MM.1S (cell line): ENCODE measurements at regions not wholly inside any gene's neighbourhood (a gene's known extent, or its start where the extent isn't known, plus 50 kb on each side); places are given as distances from the start of the nearest gene placed in this dataset.

ENCODE experiments used
- DNase-seq: peaks from one replicate; pipeline ENCODE4 v3.0.0-alpha.2; 2015
- H2AFZ ChIP-seq: fragments of 300-600 bp; sonication (generic); 2 replicates; pipeline ENCODE4 v1.6.0; 2016; ENCODE audit warnings: antibody characterized with exemption, low read length
- H3F3A ChIP-seq: fragments of 300-600 bp; sonication (generic); 2 replicates; pipeline ENCODE4 v1.6.1; 2016; ENCODE audit warnings: mild to moderate bottlenecking, antibody characterized with exemption, low read length, moderate library complexity, mixed read lengths; ENCODE audit not compliant: insufficient read depth
- H3K27ac ChIP-seq: fragments of 300-600 bp; sonication (generic); 2 replicates; pipeline ENCODE4 v1.5.1; 2016; ENCODE audit warnings: mild to moderate bottlenecking, low read length
- H3K27me3 ChIP-seq: fragments of 300-600 bp; sonication (generic); replicated peaks from 2 replicates; pipeline ENCODE4 v1.6.0; 2016; ENCODE audit warnings: low read length; ENCODE audit not compliant: insufficient read depth
- H3K36me3 ChIP-seq: fragments of 300-600 bp; sonication (generic); replicated peaks from 2 replicates; pipeline ENCODE4 v1.6.1; 2016; ENCODE audit warnings: mild to moderate bottlenecking, low read length, mixed read lengths; ENCODE audit not compliant: insufficient read depth
- H3K4me1 ChIP-seq: fragments of 300-600 bp; sonication (generic); 2 replicates; pipeline ENCODE4 v1.6.1; 2016; ENCODE audit warnings: low read length, mixed read lengths
- H3K4me2 ChIP-seq: fragments of 300-600 bp; sonication (generic); 2 replicates; pipeline ENCODE4 v1.6.0; 2016; ENCODE audit warnings: low read depth, low read length
- H3K4me3 ChIP-seq: fragments of 300-600 bp; sonication (generic); 2 replicates; pipeline ENCODE4 v1.5.1; 2016; ENCODE audit warnings: low read length, mixed read lengths
- H3K79me2 ChIP-seq: fragments of 300-600 bp; sonication (generic); 2 replicates; pipeline ENCODE4 v1.6.1; 2016; ENCODE audit warnings: mixed run types, low read length, mixed read lengths
- H3K9ac ChIP-seq: fragments of 300-600 bp; sonication (generic); 2 replicates; pipeline ENCODE4 v1.6.1; 2016; ENCODE audit warnings: low read length, mixed read lengths
- H3K9me2 ChIP-seq: fragments of 300-600 bp; sonication (generic); replicated peaks from 2 replicates; pipeline ENCODE4 v1.6.1; 2016; ENCODE audit warnings: mild to moderate bottlenecking, low read length, mixed read lengths; ENCODE audit not compliant: insufficient read depth
- H3K9me3 ChIP-seq: fragments of 300-600 bp; sonication (generic); replicated peaks from 2 replicates; pipeline ENCODE4 v1.6.1; 2016; ENCODE audit warnings: mild to moderate bottlenecking, low read length, mixed read lengths; ENCODE audit not compliant: insufficient read depth
- H4K20me1 ChIP-seq: fragments of 300-600 bp; sonication (generic); 2 replicates; pipeline ENCODE4 v1.6.1; 2016; ENCODE audit warnings: mild to moderate bottlenecking, low read length, moderate library complexity, mixed read lengths; ENCODE audit not compliant: insufficient read depth
- EZH2 ChIP-seq: fragments of 300-600 bp; sonication (generic); optimal IDR thresholded peaks from 2 replicates; pipeline ENCODE3; 2017; ENCODE audit warnings: low read depth, mild to moderate bottlenecking, antibody characterized with exemption, low read length, mixed read lengths
- EZH2phosphoT487 ChIP-seq: fragments of 300-600 bp; sonication (generic); IDR thresholded peaks from 2 replicates; pipeline ENCODE4 v1.6.1; 2018; ENCODE audit warnings: antibody characterized with exemption, low read length
- TF ChIP-seq, protein P1 (sequence below): fragments of 300-600 bp; sonication (generic); IDR thresholded peaks from 2 replicates; pipeline ENCODE4 v1.5.1; 2016; ENCODE audit warnings: antibody characterized with exemption, low read length, mixed read lengths

DNA sequence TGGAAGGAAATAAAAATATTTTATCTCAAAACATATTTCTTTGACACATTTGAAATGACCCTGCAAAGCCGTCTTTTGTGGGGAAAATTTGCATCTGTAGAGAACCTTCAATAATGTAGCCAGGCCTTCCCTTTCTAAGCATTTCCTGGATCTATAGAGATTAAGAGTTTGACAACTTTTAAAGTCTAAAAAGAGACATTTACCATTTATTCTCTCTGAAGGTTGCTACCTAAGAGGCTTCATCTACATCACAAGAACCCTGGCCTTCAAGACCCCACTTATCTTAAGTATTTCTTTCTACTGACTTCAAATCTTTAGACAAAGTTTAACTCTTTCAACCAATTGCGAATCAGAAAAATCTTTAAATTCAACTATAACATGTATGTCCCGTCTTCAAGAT, 1639.8 kb downstream of the RPA4 start:
- Histone ChIP-seq H3K4me2 (no peak overlapping the region), H3K27me3 (no peaks in the 10 kb centered on the region), H3K4me1 (no peaks in the 10 kb centered on the region), H3K36me3 (no peaks in the 10 kb centered on the region), H4K20me1 (no peaks in the 10 kb centered on the region), H3K27ac (no peak overlapping the region), H3K79me2 (no peaks in the 10 kb centered on the region), H3F3A (no peaks in the 10 kb centered on the region), H3K9ac (no peak overlapping the region), H2AFZ (no peak overlapping the region), H3K4me3 (no peak overlapping the region), H3K9me3 (no peaks in the 10 kb centered on the region), H3K9me2 (no peaks in the 10 kb centered on the region)
- TF ChIP-seq EZH2 (no peak), EZH2phosphoT487 (no peak)
- TF ChIP-seq, protein P1, sequence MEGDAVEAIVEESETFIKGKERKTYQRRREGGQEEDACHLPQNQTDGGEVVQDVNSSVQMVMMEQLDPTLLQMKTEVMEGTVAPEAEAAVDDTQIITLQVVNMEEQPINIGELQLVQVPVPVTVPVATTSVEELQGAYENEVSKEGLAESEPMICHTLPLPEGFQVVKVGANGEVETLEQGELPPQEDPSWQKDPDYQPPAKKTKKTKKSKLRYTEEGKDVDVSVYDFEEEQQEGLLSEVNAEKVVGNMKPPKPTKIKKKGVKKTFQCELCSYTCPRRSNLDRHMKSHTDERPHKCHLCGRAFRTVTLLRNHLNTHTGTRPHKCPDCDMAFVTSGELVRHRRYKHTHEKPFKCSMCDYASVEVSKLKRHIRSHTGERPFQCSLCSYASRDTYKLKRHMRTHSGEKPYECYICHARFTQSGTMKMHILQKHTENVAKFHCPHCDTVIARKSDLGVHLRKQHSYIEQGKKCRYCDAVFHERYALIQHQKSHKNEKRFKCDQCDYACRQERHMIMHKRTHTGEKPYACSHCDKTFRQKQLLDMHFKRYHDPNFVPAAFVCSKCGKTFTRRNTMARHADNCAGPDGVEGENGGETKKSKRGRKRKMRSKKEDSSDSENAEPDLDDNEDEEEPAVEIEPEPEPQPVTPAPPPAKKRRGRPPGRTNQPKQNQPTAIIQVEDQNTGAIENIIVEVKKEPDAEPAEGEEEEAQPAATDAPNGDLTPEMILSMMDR = no peak
- DNase-seq = no peak

DNA sequence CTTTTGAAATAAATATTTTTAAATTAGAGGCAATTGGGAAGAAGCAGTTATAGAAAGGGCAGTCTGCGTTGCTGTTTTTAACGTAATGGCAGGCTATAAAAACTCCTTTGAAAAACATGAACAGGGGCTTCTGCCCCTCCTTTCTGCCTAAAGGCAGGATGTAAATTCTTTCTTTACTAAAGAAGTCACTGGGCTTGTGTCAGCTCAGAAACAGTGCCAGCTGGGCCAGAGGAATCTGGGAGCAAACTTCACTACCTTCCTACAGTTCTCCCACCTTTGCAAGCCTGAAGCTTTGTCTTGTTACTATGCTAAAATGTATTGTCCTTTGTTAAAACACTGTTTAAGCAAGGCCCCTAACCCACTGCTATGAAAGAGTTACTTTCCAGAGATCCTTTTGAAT, 1664.8 kb downstream of the RPA4 start:
- Histone ChIP-seq H3K9me3 (no peaks in the 10 kb centered on the region; the same call in 1 of the 2 replicates), H3K4me3 (no peak overlapping the region), H3K79me2 (no peaks in the 10 kb centered on the region), H3K4me1 (no peaks in the 10 kb centered on the region), H3K27ac (no peak overlapping the region), H4K20me1 (no peaks in the 10 kb centered on the region), H3K27me3 (no peaks in the 10 kb centered on the region), H2AFZ (no peak overlapping the region), H3K9ac (no peak overlapping the region), H3K36me3 (no peaks in the 10 kb centered on the region), H3K9me2 (no peaks in the 10 kb centered on the region), H3F3A (no peaks in the 10 kb centered on the region), H3K4me2 (no peak overlapping the region)
- no peak for DNase-seq
- TF ChIP-seq, protein P1 = no peak
- no peak for TF ChIP-seq EZH2phosphoT487
- no peak for TF ChIP-seq EZH2

DNA sequence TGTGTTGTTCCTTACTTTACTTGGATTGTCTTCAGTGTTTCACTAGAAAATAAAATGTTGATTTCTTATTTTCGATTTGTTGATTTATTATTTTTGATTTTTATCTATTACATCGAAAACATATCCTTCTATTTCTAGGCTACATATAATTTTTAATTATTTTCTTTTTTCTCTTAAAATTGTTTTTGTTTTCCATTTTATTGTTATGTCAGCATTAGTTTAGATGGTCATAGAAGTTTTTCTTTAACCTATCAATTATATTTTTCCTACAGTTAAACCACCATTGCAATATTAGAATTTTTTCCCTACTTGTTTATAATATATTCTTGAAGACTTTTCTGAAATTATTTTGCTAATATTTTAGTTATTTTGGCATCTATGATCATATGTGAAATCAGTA, 1685.1 kb downstream of the RPA4 start:
- Histone ChIP-seq H3K4me2 (no peak overlapping the region), H4K20me1 (no peaks in the 10 kb centered on the region), H3K27me3 (no peaks in the 10 kb centered on the region), H3K9ac (no peak overlapping the region), H3K4me3 (no peak overlapping the region), H3K4me1 (no peaks in the 10 kb centered on the region), H2AFZ (no peak overlapping the region), H3F3A (no peaks in the 10 kb centered on the region), H3K79me2 (no peaks in the 10 kb centered on the region), H3K27ac (no peak overlapping the region), H3K36me3 (no peaks in the 10 kb centered on the region; the same call in 1 of the 2 replicates), H3K9me2 (no peaks in the 10 kb centered on the region), H3K9me3 (no peaks in the 10 kb centered on the region)
- TF ChIP-seq EZH2 (no peak), EZH2phosphoT487 (no peak)
- TF ChIP-seq, protein P1 = no peak
- DNase-seq = no peak
